NCI-H82 treated with DMSO at 0.1 percent for 48 hours (cell line): ENCODE measurements at regions not wholly inside any gene's neighbourhood (a gene's known extent, or its start where the extent isn't known, plus 50 kb on each side); places are given as distances from the start of the nearest gene placed in this dataset.
"Not testable (repeated sequence)": the region's sequence is repeated elsewhere in the genome, so short reads cannot be mapped to it uniquely, and the experiment has no call there.

Experiments
- DNase-seq: peaks from one replicate; lab custom pipeline; 2025; ENCODE audit not compliant: unreplicated experiment; lab: John Stamatoyannopoulos, UW

DNA sequence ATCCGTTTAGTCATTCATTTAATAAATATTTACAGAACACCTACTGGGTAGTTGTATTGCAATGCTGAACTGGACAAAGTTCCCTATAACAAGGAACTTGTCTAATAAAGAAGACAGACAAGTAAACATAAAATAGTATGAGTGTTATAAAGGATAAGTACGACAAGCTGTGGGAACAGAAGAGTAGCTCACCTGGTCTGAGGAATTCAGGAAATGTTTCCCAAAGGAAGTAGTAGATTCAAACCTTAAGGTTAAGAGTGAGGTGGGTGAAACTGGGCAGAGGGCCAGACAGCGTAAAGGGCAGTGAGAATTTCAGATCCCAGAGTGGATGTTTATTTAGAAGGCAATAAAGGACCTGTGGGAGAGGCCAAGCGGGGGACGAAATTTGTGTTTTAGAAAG lies 72.3 kb upstream of the CD2AP start:
- DNase-seq: no peak

DNA sequence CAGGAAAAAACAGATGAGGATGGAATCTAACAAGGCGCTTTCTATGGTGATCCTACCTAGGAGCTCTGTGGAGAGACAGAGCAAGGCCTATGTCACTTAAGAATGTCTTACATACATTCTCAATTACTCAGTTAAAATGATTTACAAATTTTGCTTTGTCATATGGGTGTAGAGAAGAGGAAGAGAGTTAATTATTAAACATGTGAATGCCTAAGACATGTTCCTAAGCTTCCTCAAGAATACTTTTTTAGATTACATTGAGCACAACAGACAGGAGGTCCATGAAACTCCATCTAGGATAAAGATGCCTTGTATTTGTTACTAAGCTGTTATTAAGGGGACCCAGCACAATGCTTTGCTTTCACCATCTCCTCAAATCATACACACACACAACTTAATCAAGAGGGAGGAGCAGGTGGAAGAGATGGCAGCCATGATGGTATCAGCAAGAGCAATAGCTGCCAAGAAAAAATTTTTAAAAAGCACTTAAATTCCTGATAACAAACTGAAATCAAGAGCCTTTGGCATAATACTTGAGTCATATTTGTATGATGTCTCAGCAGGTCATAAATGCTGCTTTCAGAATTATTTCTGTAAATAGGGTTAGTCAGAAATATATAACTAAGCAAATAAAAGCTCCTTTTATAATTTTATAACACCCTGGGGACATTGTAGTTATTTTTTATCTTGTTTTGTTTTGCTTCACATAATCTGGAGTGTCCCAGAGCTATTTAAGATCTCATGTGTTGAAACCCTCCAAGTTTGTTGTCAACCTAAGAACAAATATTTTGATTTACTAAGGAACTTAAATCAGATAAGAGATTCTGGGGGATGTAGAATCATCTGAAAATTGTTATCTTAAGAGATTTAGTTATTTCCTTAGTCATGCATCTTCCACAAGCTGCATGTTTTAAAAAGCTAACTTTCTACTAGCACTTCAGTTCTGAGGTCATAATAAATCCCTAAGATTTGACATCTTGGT lies 70.0 kb upstream of the CD2AP start:
- no peak for DNase-seq

- DNase-seq: peak; percentile 55
Measured at GRCh38 chr6:47413752-47414422, 63.7 kb upstream of the CD2AP start.

DNA sequence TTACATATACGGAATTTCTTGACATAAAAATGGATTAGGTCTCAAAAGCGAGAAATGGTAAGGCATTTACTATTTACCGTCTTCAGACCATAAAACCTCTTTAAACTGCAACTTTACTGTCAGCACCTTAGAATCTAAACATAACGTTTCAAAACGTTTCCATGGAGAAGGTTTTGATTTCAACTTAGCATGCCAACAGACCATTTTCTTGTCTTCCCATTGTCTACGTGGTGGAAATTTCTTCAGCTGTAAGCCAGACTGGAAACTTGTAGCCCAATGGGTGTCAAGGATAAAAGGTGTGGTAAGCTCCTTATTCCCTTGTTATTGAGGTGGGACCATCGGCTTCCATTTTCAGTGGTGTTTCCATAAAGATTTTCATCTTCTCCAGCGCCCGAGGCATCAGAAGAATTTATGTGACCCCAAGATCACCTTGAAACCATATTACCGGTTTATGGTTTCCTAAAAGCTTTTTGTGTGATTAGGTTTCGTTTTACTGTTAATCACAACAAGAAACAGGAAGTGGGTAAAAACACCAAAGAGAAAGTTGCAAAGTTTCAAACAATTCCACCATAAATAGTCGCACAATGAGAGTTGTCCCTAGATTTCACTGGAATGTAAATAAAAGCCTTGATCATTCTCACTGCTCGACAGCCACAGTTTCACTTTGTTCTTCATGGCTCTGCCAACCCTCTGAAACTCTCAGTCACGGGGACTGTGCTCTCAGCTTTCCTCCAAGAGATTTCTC lies 63.0 kb upstream of the CD2AP start:
- no peak for DNase-seq

DNA sequence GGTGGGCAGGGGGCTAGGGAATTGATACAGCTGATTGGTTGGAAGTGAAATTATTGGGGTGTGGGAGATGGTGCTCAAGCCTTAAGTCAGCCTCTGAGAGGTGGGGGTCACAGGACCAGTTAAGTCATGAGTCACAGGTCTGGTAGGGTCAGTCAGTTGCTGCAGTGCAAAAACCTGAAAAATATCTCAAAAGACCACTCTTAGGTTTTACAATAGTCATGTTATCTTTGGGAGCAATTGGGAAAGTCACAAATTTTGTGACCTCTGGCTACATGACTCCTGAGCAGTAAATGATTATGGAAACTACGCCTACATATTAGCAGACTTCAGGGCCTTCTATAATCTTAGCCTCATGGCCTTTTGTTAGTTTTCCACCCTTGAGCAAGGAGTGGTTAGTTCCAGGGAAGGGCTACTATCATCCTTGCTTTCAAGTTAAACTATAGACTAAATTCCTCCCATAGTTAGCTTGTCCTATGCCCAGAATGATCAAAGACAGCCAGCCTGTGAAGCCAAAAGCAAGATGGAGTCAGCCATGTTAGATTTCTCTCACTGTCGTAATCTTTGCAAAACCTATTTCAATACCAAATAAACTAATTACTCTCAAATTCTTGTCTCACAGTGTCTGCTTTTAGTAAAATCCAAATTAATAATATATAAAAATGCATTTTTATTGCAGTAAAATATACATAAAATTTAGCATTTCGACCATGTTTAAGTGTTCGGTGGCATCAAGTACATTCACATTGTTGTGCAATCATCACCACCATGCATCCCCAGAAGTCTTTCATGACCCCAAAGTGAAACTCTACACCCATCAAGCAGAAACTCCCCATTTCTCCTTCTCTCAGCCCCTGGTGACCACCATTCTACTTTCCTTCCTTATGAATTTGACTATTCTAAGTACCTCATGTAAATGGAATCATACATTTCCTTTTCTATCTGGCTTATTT lies 60.9 kb upstream of the CD2AP start:
- no peak for DNase-seq

GRCh38 chr6:47419621-47420020 lies 58.0 kb upstream of the CD2AP start:
- DNase-seq: no peak

DNA sequence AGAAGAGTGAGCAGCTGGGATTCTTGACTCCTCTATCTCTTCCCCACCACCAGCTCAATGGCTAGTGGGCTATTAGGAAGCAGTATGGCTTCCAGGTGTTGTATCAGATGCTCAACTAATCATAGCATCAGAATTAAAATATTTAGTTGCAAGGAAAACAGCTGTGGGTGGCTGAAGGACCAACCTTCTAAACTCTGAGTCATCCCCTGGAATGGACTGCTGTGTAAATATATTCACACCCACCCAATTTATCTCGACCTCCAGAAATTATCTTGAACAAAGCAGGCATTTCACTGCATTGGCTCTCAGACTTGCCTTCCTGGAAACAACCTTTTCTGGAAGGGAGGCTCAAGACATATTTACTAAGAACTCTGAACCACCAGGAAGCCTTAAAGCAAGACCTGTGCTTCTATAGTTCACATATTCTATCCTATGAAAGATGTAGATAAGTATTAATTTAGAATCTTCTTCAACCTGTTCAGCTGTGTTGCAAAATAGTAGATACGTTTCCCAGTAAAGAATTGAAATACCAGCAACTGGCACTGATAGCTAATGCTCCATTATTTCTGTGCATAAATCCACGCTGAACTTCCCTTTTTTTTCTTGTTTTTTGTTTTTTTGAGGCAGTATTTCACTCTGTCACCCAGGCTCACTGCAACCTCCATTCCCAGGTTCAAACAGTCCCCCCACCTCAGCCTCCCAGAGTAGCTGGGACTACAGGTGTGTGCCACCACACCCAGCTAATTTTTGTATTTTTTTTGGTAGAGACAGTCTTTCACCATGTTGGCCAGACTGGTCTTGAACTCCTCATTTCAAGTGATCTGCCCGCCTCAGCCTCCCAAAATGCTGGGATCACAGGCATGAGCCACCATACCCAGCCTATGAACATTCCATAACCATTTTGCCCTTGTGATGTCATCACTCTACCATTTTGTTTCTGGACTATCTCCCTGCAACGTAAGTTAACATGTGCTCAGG lies 56.9 kb upstream of the CD2AP start:
- no peak for DNase-seq

- no peak for DNase-seq
Measured at GRCh38 chr6:47423079-47423478, 54.5 kb upstream of the CD2AP start.

GRCh38 chr6:47424436-47424836 lies 53.2 kb upstream of the CD2AP start:
- DNase-seq: no peak

DNA sequence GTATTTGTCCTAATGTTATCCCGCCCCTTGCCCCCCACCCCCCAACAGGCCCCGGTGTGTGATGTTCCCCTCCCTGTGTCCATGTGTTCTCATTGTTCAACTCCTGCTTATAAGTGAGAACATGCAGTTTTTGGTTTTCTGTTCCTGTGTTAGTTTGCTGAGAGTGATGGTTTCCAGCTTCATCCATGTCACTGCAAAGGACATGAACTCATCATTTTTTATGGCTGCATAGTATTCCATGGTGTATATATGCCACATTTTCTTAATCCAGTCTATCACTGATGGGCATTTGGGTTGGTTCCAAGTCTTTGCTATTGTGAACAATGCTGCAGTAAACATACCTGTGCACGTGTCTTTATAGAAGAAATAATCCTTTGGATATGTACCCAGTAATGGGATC lies 51.9 kb upstream of the CD2AP start:
- DNase-seq: not testable (repeated sequence)

DNA sequence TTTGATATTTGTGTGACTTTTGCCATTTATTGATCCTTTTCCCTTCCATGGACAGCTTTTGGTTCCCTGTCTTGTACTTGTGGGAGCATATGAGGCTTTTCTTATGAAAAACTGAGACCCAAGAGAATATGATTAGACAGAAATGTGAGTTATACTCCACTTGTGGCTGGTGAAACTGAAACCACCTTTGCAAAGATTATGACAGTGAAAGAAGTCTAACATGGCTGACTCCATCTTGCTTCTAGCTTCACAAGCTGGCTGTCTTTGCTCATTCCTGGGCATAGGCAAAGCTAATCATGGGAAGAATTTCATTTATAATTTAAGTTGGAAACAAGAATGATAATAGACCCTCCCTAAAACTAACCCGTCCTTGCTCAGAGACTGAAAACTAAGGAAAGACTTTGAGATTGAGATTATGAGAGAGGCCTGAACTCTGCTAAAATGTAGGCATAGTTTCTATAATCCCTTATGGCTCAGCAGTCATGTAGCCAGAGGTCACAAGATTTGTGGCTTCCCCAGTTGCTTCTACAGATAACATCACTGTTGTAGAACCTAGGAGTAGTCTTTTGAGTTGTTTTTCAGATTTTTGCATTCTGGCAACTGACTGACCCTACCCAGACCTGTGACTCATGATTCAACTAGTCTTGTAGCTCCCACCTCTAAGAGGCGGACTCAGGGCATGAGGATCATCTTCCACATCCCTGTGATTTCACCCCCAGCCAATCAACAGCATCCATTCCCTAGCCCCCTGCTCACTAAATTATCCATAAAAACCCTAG lies 50.9 kb upstream of the CD2AP start:
- DNase-seq: no peak

- no peak for DNase-seq
Measured at GRCh38 chr6:47427680-47428079, 49.9 kb upstream of the CD2AP start.
